NCI-H1048 (cell line): ENCODE measurements at regions not wholly inside any gene's neighbourhood (a gene's known extent, or its start where the extent isn't known, plus 50 kb on each side); places are given as distances from the start of the nearest gene placed in this dataset.

Experiments used
- DNase-seq: peaks from one replicate; lab custom pipeline; 2025; lab: John Stamatoyannopoulos, UW

DNA sequence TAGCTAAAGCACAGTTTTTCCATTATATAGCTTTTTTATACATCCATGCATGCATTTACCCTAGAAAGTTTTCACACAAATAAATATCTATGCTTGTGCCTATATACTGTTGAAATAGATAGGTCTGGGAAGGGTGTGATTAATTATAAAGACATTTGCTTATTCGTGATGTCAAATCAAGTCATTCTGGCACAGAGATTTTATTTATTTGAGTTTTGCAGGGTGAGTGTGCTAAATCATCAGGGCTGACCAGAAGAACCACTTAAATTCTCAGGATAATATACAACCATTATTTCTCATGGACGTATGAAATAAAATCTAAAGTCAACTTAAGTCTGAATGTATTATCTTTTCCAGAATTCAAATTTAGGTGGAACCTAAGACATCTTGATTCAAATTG, 295.5 kb downstream of the EPHA4 start:
- DNase-seq, result no peak

DNA sequence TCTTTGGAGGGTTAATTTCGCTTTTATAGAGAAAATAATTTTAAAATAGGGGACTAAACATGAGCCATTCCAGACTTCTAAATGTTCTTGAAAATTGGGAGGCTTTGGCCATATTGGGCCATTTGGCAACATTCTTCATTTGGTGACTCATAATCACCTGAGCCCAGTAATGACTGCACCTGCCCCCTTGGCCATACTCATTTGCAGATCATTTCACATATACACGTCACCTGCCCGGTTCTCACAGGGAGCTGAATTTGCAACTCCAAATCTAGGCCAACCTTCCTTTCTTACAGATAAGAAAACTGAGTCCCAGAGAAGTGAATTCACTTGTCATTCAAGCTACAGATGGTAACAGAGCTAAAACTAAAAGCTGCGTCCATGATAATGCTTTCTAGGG, 289.7 kb downstream of the EPHA4 start:
- no peak for DNase-seq

DNA sequence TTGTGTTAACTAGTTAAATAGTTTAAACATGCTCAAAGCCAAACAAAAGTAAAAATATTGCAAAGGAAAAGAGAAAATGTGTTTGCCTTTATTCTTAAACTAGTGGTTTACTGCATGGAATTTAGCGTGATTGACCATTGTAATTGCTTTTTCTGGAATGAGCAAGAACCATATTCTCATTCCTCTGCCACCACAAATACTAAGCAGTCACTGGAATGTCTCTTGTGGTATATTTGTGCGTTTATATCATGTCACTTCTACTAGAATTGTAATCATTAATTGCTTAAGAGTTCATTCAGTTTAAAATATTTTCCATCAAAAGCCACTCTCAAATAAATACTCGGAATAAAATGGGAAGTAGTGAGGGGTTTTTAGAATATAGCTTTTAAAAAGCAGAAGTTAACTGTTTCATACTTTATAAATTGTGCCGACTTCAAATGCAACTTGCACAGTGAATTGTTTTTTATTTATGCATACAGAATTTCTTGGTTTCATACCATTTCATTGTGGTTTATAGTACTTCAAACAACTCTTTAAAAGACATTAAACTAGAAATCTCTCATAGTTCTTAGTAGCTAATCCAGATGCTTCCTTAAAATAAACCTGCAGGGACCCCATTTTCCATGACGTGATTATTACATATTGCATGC, 288.1 kb downstream of the EPHA4 start:
- no peak for DNase-seq

DNA sequence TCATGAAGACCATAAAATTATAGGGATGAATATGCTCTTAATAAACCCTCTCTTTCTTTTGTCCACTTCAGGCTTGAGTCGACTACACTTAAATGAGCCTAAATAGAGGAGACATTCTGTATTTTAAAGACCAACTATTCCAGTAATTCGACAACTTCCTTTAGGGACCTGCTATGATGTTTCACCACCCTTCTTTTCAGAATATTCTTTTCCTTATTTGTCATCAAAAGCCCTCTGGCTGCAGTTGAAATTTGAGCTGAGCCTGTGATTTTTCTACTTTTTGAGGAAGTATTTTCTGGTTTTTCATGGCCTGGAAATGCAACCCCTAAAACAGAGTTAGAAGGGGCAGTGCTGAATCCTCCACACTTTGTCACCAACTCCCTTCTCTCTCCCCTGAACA, 287.0 kb downstream of the EPHA4 start:
- no peak for DNase-seq

DNA sequence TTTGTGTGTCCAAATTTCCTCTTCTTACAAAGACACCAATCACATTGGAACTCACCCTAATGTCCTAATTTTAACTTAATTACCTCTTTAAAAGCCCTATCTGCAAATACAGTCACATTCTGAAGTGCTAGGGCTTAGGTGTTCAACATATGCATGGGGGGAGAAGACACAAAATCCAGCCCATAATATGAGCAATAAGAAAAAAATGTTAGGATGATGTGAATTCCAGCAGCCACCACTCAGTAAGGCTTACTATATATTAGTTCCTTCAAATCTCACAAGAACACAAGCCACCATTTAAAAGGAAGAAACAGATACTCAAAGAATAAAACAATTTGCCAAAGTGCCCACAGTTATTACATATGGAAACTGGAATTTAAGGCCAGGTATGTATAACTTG, 285.7 kb downstream of the EPHA4 start:
- DNase-seq, result no peak

DNA sequence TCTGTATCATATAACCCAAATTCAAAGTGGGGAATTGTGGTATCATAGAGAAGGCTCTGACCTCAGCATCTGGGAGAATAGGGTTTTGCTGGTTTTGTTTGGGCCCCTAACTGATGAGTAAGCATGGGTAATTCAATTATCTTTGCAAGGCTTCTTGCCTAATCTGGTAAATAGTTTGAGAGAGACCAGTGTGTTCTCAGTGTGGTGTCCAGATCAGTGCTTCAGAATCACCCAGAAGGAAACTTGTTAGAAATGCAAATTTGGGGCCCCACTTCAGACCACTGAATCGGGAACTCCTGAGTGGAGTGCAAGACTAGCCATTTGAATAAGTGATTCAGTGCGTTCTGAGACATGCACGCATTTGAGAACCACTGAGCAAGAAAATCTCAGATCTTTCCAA, 282.7 kb downstream of the EPHA4 start:
- no peak for DNase-seq

DNA sequence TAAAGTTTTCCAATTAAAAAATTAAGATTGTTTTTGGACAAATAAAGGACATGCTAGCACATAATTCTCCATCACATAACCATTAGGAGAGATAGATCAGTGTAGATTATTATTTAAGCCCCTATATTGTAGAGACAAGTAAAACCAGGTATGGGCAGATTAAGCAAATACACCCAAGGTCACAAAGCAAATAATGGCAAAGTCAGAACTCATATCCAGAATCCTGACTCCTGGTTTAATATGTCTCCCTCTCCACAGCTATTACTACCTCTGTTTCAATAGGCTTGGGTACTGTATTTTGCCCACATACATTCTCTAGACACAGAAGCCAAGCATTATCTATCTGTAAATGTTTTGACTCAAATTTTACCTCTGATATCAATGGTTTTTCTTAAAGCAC, 282.3 kb downstream of the EPHA4 start:
- no peak for DNase-seq

DNA sequence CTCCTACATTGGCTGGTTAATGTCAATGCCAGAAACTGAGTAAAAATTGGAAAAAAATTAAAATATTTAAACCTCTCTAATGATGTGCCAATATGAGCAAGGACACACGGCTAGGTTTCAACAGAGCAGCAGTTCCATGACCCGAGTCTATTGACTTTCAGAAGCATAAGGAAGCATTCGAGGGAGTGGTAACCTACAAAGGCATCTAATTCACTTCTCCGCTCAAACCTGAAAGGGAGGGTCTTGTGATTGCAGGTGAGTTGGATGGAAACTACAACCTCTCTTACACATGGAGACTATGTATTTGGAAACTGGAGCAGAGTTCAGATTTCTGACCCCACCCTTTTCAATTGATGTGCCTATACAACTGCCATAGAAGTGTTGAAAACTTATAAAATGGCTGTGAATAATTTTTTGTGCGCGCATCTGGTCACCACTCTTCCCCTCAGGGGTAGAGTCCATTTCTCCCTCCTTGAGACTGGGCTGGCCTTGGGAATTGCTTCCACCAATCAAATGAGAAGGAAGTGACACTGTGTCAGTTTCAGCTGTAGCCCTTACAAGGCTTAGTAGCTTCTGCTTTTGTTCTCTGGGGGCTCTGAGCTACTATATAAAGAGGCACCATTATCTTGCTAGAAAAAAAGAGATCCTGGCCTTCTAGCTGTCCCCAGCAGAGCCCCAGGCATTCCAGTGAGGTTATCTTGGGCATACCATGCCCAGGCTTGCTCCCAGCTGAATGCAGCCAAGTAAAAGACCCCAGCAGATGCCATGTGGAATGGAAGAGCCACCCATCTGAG, 278.0 kb downstream of the EPHA4 start:
- DNase-seq, result no peak

DNA sequence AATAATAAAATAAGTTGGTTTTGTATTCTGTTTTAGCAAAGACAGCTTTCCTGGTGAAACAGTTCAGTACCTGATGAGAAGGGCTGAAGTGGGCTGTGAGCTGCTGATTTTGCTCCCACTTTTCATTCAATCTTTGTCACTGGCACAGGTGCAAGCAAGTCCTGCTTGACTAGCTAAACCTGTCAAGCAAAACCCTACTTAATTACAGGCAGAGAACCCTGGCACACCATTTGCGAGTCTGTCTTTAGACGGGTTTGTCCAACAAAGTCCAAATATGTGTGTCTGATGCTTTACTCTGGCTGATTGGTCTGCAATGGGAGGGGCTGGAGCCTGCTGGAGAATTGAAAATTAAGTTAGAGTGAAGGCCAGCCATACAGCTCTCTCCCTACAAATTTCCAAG, 267.2 kb downstream of the EPHA4 start:
- no peak for DNase-seq

DNA sequence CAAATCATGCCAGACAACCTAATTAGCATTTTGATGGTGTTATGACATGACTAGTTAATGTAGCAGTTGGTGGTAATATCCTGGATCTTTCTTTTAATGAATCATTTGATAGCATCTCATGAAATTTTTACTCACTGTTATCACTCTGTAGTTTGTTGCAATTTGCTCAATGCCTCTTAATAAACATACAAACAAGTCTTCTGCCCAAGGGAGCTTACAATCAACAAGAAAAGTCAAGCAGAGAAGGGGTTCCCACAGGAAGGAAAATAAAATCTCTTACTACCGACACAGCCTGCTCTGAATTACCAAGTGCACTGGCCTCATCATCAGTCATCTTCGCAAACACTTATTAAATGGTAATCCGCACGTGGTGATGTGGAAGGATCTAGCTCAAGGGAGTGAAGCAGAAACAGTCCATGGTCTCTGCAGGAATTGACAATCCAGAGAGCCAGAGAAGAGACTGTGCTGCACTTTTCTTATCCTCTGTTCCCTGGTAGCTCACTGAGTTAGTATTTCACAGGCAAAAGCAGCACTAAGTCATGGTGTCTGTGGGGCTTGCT, 263.5 kb downstream of the EPHA4 start:
- no peak for DNase-seq

DNA sequence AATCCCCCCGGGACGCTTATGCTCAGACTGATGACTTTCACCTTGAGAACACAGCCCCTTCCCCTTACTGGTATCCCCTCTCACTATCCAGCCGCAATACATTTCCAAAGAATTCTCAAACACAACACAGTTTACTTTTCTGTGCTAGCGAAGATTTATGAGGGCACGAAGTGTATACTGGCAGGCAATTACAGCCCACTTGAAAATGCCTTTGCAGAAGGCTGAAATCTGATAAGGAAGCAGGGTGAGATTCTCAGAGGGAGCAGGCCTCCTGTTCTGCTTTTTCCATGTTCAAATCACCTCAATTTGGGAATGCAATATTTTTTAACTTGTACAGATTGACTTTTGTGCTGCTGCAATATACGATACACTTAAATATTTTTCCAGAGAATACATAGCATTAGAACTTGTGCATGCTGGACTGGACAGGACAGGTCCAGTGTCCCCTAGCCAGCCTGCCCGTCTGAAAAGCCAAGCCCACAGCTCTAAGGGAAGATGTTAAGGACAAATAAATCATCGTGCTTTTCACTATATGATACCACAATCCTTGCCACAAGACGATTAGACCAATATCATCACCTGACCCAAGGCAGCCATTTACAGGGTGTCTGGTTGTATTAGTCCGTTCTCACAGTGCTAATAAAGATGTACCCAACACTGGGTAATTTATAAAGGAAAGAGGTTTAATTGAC, 262.1 kb downstream of the EPHA4 start:
- DNase-seq, result no peak

DNA sequence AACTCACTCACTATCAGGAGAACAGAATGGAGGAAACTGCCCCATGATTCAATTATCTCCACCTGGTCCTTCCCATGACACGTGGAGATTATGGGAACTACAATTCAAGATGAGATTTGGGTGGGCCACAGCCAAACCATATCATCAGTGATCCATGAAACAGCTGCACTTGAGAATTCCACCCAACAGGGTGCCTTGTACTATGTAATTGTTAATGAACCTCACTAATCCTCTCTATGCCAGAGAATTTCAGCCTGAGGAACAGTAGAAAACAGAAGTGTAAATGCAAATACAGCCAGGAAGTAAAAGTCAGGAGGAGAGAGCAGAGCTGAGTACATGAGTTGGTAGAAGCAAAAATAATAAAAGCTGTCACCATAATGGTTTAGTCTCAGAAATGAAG, 261.4 kb downstream of the EPHA4 start:
- no peak for DNase-seq

DNA sequence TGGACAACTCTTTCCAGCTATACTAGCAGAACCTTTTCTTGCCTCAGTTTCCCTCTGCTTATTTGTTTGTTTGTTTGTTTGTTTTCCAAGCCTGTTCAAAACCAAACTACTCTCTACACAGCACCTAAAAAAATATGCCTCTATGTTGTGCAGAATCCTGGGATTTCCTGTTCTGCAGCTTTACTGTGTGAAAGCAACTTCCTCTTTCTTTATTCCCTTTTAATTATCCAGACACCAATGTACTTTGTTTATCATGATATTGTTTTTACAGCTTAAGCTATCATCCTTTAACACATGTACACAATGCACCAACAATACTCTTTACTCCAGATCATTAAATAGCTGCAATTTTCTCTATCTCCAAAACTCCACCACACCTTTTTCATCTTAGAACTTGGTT, 259.5 kb downstream of the EPHA4 start:
- no peak for DNase-seq

DNA sequence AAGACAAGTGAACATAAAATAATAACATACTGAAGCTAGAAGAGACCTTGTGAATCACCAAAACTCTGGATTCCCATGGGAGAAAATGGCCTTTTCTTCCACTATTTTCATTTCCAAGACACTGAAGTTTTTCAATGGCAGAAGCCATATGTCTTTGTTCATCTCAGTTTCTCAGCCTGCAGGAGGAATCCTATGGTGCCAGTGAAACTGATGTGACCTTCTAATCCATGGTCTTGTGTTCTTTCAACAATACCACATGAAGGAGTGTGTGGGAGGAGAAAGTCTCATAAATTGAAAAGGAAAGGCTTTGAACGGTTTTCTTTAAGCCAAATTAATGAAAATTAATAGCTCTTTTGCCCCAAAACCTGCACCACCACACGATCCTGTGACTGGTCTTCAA, 257.3 kb downstream of the EPHA4 start:
- no peak for DNase-seq

DNA sequence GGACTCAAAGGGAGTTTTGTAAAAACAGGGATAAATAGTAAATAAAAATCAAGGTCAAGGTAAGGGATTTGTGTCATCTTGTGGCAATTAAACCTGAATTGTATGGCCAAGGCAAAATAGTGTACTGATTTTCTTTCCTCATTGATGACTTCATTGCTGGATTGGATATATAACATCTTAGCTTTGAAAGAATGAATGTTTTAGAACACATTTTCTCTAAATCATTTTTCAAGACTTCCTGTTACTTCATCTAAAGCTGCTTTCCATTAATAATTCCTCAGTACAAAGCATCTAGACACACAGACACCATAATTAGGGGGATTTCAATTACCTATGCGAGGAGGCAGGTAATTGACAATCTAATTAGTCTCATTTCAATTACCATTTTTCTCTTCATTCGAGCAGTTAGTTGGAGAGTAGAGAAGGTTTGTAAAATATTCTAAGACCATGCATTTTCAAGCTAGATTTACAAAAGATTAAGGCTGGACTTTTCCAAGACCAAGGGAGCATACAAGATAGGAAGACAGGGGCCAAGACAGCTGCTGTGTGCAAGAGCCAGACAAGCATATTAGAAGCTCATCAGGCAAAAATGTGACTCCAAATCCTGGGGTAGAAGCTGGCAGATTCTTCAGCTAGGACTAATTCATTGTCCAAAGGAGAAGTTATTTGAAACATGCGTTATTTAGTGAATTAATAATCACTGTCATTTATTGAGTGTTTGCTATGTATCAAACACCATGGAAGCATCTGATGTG, 253.6 kb downstream of the EPHA4 start:
- DNase-seq, result no peak

DNA sequence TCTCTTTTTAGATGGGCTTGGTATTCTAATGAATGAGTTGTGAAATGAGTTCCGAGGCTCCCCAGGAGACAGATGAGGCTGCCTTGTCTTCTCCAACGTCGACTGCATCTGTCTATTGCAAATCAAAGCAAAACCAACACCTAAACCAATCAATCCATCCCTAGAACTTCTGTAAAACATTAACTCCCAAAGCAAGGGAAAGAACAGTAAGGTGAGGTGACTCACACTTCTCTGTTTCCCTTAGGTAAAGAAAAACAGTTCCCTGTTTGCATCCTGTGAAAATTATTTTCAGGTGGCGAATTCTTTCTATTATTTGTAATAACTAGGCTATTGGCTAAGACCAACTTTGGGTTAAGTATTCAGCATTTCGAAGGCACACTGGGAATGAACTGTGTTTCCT, 249.4 kb downstream of the EPHA4 start:
- no peak for DNase-seq

DNA sequence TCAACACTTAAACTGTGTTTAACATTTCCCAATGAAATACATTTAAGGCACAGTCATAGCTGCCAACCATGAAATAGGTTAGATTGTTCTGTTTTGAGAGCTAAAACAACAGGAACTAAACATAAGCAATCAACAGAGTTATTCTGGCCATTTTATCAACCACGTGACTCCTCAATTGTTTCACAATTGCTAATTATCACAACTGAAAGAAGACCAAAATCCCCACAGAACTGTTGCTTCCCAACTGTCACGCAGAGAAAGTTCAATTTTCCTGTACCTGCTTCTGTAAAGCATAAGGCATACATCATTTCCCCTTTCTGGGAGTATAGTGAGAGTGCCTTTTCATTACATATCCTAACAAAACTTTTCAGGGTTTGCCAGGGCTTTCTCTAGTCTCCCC, 248.6 kb downstream of the EPHA4 start:
- no peak for DNase-seq

DNA sequence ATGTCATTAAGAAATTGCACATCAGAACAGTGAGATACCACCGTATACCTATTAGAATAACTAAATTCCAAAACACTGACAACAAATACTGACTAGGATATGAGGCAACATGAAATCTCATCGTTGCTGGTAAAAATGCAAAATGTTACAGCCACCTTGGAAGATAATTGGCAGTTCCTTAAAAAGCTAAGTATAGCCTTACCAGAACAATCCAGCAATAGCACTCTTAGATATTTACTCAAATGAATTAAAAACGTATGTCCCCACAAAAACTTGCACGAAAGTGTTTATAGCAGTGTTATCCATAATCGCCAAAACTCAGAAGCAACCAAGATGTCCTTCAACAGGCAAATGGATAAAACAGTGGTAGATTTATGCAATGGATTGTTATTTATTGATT, 241.7 kb downstream of the EPHA4 start:
- DNase-seq, result no peak

DNA sequence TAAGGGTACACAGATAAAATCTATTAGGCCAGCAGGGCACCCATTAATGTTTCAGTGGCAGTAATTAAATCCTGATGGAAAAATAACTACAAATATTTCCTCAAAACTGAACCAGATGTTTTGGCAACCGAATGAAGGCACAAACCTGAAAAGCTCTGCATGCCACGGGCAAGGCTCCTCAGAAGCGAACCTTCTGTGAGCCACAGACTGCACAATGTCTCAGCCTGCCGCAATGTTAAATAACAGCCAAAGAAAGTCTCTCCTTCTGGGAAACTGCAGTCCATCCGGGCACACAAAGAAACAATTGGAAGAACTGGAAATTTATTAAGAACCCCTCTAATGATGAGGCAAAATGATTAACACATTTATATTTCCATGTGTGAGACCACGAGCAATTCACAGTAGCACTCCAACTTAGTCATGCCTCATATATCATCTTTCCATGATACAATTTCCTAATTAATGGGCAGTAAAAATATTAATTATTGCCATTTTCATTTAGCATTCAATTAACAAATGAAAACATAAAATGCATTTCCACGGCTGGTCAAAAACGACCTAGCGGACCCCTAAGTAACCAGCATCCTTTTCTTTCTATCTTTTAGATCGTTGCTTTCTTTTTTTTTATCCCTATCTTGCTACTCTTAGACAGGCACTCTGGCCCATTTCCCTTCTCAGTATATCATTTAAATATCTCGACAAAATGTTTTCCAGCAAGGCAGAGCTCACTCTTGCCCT, 237.5 kb downstream of the EPHA4 start:
- DNase-seq, result no peak

DNA sequence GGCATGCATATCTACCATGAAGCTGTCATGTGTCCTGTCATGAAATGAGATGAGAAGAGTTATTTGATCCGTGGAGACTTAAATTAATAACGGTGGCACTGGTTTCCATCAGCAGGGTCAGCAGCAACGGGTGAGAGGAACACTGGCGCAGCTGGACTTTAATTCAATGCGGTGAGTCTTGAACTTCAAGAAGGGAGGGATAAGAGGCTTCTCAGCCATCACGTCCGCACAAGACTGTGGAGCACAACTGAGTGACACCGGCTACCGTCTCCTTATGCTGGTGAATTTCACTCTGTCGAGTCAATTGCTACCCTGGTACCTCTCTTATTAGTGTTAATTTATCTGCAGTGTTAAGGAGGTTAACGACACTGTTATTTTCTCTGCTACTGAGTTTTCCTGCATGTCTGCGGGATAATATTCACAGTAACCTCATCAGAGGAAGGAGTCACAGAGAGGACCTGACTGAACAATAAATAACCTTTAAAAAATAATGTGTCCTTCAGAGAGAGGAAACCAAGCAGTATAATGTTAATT, 236.8 kb downstream of the EPHA4 start:
- no peak for DNase-seq

DNA sequence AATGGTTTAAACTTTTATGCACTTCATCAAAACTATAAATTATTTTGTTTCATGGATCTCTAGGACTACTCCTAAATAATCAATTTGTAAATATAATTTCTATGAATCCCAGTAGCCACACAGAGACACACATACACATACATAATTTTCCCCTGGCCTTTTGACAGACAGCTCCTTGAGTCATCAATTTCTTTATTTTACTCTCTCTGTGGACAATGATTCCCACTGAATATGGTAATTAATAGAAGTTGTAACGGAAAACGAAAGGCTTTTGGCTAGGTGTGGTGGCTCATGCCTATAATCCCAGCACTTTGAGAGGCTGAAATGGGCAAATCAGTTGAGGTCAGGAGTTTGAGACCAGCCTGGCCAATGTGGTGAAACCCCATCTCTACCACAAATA, 235.1 kb downstream of the EPHA4 start:
- no peak for DNase-seq
